Fibroblast of gingiva (primary cell): ENCODE measurements at regions not wholly inside any gene's neighbourhood (a gene's known extent, or its start where the extent isn't known, plus 50 kb on each side); places are given as distances from the start of the nearest gene placed in this dataset.
"Not testable (repeated sequence)": the region's sequence is repeated elsewhere in the genome, so short reads cannot be mapped to it uniquely, and the experiment has no call there.

Source experiments
- DNase-seq: peaks from one replicate; pipeline ENCODE4 v3.0.0-alpha.2; 2011; ENCODE audit warnings: low read depth

DNA sequence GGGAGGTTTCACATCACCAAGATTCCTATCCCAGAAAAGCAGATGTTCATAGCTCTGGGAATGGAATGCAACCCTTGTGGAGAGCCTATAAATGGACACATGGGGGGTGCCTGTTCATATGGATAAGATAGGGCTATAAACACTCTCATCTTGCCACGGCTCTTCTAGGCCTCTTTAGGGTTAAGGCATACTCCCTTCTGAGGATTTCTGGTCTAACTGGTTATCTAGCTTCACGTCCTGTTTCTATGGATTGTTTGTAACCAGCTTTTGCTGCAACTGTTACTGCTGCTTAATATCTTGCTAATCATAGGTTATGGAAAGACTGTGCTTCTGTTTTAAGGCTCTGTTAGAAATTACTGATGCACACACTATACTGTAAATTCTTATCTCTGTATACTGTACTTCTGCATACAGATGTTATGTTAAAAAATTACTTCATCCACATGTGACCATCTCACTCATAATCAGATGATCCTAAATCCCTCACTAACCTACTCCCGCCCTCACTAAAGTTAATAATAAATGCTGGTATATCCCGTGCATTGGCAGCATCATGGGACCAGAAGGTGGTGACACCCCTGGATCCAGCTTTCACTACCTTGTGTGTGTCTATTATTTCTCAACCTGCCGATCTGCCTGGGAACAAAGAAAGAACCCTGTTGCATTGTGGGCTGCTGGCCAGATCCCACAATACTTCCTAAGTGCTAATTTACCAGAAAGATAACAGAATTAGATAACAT, 68.7 kb downstream of the PRKAB2 start:
- DNase-seq: not testable (repeated sequence)

DNA sequence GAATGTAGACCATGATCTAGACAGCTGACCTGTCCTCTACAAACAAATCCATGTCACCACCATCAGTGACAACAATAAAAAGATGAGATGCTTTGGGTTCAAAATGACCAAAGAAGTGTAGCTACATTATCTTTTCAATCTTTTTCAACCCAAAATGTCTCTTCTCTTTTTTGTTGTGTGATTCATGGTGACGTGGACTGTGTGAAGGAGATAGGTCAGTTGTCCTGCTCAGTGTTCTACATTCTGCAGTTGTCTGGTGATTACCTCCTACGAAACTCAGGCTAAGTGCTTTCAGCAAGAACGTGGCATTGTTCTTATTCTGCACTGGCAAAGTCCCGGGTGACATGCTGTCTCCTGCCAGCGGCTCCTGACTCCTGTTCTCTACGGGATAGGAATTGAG, 73.1 kb downstream of the PRKAB2 start:
- no peak for DNase-seq

DNA sequence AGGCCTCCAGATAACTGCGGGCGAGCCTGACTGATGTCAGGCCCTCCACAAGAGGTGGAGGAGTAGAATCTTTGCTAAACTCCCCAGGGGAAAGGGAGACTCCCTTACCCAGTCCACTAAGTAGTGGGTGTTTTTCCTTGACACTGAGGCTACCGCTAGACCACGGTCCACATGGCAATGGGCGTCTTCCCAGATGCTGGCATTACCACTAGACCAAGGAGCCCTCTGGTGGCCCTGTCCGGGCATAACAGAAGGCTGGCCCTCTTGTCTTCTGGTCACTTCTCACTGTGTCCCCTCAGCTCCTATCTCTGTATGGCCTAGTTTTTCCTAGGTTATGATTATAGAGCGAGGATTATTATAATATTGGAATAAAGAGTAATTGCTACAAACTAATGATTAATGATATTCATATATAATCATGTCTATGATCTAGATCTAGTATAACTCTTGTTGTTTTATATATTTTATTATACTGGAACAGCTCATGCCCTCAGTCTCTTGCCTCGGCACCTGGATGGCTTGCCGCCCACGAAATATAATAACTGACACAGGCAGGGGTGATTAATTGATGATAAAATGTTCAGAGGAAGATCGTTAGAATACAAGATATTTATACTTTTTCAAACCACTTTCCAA, 73.8 kb downstream of the PRKAB2 start:
- not testable (repeated sequence) for DNase-seq

DNA sequence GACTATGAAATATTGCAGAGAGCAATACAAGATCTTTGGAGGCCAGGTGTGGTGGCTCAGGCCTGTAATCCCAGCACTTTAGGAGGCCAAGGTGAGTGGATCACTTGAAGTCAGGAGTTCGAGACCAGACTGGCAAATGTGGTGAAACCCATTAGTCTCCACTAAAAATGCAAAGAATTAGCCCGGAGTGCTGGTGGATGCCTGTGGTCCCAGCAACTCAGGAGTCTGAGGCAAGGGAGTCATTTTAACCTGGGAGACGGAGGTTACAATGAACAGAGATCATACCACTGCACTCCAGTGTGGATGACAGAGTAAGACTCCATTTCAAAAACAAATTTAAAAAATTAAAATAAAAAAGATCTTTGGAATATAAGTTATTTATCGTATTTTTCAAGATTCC, 76.6 kb downstream of the PRKAB2 start:
- no peak for DNase-seq

DNA sequence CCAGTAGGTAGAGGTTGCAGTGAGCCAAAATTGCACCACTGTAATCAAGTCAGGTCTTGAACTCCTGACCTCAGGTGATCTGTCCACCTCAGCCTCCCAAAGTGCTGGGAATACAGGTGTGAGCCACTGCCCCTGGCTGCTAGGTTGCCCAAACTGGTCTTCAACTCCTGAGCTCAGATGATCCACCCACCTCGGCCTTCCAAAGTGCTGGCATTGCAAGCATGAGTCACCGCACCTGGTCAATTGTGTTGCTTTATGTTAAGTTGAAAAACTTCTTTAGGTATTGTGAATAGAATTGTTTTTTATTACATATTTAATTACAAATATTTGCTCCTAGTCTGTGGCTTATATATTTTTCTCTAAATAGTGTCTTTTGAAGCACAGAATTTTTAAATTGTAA, 80.5 kb downstream of the PRKAB2 start:
- no peak for DNase-seq

DNA sequence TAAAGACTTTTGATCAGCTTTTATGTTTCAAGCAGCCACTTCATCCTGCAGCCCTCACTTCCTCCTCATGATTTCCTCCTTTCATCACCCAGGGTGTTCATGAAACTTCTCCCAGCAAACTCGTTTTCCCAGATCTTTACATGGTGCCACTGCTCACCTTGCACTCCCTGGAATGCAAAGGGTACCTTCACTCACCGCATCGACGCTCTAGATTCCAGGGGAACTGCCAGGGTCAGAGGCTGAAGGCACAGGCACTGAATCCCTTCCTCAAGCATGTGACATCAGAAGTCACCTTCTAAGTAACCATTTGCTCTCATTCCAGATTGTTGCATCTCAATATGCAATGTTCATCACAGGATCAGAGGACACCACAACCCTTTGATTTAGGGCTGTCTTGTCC, 82.8 kb downstream of the PRKAB2 start:
- no peak for DNase-seq

DNA sequence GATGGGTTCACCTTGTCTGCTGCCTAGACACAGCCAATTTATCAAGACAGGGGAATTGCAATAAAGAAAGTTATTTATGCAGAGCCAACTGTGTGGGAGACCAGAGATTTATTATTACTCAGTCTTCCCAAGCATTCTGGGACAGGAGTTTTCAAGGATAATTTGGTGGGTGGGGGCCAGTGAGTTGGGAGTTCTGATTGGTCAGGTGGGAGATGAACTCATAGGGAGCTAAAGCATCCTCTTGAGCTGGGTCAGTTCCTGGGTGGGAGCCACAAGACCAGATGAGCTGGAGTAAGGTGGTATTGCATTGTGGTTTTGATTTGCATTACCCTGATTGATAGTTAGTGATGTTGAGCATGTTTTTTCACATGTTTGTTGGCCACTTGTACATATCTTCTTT, 86.1 kb downstream of the PRKAB2 start:
- no peak for DNase-seq

DNA sequence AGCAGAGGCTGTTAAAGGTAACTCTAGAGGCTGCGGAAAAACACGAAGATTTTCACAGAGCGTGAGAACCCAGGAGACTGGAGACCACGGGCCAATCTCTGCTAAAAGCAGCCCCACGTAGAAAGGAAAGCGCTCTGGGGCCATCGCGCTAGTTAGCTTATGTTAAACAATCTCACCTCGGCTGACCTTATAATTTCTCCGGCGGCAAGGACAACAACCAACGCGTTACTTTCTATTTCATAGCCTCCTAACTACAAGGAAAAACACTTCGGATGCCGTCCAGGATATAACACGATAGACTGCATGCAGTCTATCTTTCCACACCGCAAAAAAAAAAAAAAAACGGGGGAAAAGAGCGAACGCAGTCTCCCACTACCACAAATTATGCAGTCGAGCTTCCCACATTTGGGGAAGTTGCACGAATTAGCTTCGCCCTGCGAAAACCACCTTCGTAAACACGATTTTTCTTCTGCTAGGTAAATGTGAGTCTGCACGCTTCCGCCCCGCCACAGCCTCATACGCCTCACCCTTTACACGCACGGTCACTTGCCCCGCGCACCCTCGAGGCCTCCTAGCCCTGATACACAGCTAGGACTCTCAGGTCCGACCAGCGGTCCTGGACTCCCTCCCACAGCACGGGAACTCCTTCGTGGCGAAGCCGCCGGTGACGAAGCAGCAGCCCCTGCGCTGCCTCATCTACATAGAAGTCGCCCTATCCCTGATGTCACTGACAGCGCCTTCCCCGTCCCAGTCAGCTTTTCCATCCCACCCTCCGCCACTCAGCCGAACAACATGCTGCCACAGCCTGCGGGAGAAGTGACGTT, 87.8 kb downstream of the PRKAB2 start:
- DNase-seq: peak; percentile 78

DNA sequence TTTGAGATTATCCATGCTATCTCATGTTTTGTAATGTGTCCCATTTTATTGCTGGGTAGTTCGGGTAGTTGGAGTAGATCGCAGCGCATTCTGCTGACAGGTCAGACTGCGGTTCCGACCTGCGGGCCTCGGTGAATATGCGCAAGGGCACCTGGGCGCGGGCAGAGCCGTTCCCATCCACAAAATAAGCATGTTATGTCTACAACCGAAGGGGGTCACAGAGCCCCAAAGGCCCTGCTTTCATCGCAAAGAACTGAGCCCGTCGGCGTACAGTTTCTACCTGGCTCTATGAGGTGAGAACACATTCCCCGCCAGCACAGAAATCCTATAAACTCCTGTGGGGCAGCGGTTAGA, 88.4 kb downstream of the PRKAB2 start:
- DNase-seq: no peak

DNA sequence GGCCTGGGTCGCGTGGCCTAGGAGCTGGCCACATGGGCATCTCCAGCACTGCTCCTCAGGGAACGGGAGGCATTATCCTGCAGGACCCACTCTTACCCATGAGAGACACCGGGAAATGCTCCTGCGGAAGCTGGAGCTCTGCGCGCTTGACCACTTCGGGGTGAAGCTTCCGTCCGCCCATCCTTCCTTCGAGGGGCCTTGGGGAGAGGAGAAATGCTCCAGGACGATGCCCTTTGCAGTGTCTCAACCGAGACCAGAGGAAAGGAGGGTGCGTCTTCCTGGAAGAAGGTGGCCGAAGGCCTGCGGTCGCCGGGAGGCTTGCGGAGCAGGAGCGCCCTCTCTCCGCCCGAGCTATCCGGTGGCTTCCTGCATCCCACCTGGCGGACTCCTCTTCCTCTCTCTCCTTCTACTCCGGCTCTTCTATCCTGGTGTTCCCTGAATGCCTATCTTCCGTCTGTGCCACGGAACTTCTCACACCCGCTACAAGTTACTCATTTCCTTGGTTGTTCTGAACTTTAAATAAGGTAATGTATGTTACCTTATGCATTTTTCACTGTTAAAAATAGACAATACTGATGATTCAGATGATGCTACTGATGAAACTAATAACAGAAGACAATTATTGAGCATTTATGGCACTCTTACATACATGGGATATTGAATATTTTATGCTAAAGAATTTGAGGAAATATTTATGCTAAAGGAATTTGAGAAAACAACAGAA, 91.4 kb downstream of the PRKAB2 start:
- no peak for DNase-seq

DNA sequence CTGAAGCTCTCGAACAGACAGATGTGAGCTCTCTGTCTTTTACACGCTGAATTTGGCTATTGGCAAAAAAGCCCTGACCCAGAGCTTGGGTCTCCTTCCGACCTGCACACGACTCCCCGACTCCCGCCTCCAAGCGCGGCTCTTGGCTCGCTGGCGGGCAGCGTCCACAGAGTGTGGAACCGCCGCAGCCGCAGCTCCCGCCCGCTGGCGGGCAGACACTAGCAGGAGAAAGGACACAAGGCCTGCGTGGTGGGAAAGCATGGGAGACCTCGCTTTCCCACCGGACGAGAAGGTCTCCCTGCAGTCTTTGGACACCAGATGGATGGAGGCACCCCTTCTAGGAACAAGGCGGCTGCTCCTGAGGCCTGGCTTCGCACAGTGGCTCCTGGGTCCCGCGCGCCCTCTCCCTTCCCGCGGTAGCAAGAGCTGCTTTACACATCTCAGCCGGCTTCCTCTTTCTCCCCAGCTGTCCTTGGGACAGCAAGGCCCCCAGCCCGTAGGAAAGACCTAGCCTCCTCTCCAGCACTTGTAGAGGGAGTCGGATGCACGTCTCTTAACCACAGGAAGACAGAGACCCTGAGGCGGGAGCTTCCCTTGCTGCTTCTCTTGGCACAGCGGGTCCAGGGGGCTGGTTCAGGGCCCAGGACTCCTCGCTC, 92.1 kb downstream of the PRKAB2 start:
- no peak for DNase-seq

DNA sequence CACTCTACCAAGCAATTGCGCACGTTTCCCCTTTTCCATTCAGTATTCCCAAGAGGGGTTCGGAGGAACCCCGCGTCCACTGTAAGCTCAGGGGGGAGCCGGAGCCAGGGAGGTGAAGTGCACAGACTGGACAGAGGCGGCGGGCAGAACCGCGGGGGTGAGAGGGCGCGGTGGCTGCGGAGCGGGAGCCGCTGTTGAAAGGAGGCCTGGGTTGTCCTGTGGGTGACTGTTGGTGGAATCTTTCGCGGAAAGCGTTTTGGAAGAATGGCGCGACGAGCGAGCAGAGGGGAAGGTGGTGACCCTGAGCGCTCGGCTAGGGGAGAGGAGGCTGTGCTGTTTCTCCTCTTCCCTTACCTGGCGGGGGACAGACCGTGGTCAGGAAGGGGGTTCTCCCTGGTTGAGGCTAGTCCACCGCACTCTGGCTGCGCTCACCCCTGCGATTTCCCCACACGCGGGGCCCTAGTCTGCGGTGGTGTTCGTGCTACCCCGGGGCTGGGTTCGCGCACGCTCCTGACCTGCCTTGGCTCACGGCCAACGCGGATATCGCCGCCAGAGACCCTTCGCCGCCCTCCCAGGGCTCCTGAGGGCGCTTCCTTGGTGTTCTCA, 92.8 kb downstream of the PRKAB2 start:
- DNase-seq: no peak

DNA sequence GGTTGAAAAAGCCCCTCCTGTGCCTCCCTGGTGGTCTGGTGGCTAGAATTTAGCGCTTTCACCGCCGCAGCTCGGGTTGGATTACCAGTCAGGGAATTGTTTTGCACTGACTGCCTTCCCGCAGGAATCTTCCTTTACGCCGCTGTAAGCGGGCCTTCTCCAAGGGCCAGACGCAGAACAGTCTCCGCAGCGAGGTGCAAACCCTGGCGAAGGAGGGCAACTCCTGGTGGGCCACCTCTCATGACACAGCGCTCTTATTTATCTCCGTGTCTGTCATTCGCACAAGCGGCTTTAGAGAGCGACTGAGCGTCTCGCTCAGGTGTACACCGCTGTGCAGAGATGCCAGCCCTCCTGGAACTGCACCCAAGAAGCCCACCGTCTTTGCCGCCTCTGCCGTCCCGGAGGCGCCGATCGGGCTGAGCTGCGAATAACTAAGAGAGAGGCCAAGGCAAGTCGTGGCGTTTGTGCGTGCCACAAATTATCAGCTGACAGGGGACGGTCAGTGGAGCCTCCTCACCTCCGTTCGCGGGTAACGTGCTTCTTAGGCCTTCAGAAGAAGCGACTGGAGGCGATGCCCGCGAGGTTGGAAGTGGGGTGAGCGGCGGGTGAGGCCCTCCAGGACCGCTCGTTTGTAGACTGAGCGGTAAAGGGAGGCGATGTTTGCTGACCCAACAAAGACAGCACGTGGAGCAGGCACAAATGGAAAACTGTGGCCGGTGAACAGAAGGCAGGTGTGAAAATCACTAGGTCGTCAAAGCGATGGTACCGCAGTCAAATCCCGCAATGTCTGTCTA, 93.5 kb downstream of the PRKAB2 start:
- no peak for DNase-seq

DNA sequence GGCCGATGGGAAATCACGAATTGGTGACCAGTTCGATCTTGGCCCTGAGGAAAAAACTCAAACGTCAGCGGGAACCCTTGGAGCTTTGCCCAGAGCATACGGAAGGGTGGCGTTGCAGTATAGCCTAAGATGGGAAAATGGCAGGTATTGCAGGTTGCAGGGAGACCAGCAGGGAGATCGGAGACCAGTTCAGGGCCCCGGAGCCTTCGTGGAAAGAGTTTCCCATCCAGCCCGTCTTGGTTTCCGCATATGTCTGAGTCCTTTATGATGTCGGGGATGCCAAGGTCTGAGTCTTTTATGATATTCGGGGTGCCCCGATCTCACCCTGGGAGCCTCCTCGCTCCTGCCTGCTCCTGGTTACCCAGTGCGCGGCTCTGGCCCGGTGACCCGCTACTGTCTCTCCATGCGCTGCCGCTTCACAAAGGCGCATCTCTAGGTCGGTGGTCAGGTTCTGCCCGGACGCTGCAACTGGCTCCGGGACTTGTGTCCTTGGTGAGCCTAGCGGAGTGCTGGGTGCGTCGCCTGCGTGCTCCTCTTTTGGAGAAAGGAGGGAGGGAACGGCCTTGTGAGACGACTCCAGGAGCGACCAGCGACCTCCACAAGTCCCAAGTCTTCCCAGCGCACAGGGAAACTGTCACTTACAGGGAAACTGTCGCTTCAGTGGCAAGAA, 94.2 kb downstream of the PRKAB2 start:
- no peak for DNase-seq

DNA sequence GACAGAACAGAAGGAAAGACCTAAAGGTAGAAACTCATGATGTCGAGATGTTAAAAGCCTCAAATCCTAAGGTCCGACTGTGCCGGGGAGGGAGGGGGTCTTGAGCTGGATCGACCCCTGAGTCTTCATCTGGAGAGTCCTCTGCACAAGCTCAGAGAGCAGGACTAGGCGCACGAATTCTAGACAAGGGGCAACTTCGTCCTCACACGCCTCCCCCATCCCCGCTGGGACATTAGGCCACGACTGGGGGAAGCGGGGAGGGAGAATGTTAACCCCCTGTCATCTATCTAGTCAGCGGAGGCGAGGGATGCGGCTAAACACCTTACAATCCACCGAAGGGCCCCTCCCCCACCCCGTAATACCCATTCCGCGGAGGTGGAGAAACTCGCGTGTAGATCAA, 94.7 kb downstream of the PRKAB2 start:
- DNase-seq: no peak

DNA sequence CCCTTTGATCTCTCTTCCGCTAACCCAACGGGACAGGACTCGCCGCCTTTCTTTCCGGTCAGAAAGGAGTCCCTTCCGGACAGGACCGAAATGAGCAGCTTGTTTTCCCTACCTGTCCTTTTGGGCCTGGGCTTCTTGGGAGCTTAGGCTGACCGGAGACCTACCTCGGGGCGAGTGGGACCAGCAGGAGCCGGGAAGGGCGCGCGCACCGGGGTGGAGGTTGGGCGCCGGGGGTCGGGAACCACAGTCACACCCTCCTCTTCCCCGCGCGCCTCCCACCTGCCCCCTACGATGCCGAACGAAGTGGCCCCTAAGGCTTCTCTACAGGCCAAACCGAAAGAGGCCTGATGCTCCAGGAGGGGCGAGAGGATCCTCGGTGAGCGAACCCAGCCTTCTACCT, 95.2 kb downstream of the PRKAB2 start:
- DNase-seq: no peak

DNA sequence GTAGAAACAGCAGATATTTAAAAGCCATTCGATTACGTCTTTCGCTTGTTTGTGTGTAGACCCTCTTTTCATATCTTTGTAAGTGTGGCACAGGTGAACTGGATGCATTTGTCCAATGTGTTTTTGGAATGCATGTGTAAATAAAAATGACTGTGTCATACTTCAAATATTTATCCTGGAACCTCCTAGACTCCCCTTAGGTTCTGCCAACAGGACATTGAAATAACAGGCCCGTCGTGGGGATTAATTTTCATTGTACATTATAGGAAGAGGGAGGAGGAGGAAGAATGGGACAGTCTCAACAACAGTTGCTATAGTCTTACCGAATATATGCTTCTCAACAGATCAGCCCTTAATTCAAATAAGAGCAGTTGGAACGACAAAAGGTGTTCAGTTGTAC, 95.8 kb downstream of the PRKAB2 start:
- no peak for DNase-seq

DNA sequence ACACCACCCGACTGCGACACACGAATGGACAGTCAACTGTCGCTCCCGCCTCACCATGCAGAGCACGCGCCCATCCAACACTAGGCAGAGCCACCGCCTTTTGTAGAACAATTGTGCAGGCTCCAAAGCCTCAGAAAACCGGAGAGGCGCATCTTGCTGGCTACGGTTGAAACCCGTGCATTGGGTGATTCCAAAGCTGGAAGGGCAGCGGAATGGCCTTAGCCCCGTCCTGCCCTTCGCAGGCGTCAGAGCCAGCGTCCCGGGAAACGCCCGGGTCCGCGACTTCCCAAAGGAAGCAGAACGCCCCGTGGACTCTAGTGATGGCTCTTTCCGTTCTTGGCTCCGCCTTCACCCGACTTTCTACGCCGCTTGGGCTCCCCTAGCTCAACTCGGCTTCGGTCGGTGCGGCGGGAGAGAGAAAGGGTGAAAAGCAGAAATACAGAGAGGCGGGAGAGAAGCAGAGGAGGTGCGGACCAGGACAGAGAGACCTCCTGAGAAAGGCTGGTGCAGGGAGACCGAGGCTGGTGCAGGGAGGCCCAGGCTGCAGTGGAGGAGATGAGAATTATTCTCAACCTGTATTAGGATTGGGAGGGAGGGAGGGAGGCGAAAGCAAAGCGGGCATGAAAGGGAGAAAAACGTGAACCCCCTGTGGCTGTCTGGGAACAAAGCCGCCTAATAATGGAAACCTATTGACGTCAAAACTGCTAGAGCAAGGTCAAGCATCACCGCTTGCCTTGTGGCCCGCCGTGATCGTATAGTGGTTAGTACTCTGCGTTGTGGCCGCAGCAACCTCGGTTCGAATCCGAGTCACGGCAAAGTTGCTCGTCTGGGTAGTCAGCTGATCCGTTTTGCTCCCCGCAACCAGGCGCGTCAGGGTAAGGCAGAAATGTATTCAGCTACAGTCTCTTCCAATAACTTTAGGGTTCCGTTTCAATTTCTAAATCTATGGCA, 99.5 kb downstream of the PRKAB2 start:
- no peak for DNase-seq

DNA sequence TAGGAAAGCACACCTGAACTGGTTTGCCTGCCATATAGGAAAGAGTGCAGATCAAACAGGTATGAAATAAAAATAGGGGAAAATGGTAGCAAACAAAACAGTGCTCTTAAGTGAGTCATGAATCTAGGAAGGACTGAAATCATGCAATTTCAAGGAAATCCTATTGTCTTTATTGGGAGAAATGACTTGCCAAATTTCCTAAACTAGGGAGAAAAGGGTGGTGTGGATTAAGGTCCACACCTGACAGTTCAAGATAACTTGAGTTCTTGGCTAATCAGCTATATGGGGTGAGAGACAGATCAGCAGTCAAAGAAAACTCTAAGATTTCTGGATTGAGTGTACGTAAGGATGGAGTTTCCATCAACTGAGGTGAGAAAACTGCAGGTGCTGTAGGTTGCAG, 101.1 kb downstream of the PRKAB2 start:
- DNase-seq: no peak
